ENCODE measurements at regions not wholly inside any gene's neighbourhood (a gene's known extent, or its start where the extent isn't known, plus 50 kb on each side); places are given as distances from the start of the nearest gene placed in this dataset.

DNA sequence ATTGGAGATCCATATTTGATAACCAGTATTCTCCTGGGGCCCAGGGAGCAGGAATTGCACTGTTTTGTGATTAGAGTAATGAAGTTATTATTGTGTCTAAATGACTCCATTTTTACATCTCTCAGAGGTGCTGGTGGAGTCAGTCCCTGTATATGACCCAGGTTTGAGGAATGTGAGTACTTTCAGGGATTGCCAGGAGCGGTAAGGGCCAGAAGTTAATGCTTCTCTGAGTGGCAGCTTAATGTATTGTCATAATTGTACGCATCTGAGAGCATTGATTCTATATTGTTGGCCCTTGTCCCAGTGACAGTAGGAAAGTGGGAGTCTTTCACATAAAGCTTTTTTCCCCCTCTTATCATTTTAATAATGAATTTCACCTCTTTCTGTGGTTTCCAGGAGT is 146.2 kb downstream of the GATB start:
- POLR2A ChIA-PET: no interaction called here
- FAIRE-seq: no peak
- in situ Hi-C loops (cut with HindIII; ENCODE audit: extremely low pct_ligation_motif_present, low pct_unique_long_range_greater_than_20kb): no loop called here

DNA sequence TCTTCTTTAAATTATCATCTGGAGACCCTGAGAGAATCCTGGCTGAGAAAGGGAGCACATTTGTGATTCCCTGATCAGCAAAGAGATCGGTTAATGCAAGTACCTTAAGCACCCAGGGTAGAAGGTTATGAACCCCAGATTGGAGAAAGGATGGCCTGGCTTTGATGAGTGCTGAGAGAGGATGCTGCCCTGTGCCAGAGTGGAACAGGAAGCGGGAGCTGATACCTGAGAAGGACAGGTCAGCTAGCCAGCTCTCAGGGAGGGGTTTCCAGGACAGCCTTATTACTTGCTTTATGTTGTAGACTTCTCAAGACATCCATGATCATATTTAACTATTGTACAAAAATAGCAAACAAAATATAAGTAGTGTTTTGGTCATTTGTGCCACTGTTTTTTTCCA is 141.9 kb downstream of the GATB start:
- no peak overlapping the region for H2AFZ ChIP-seq (ENCODE audit: low read length)
- no peaks in the 10 kb centered on the region for H3K9me3 ChIP-seq (ENCODE audit: low read length)
- no peaks in the 10 kb centered on the region for H3K36me3 ChIP-seq (replicated peaks in 1 of 2; ENCODE audit: control insufficient read depth in 1 of 2, insufficient read depth in 2 of 2, low read length in 2 of 2)
- TF ChIP-seq ZNF83 (CRISPR knock-in tag; IDR thresholded peaks at IDR 0.05; ENCODE audit: borderline replicate concordance): no peak
- TF ChIP-seq, protein P1, sequence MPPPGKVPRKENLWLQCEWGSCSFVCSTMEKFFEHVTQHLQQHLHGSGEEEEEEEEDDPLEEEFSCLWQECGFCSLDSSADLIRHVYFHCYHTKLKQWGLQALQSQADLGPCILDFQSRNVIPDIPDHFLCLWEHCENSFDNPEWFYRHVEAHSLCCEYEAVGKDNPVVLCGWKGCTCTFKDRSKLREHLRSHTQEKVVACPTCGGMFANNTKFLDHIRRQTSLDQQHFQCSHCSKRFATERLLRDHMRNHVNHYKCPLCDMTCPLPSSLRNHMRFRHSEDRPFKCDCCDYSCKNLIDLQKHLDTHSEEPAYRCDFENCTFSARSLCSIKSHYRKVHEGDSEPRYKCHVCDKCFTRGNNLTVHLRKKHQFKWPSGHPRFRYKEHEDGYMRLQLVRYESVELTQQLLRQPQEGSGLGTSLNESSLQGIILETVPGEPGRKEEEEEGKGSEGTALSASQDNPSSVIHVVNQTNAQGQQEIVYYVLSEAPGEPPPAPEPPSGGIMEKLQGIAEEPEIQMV (CRISPR knock-in tag; IDR thresholded peaks at IDR 0.05; ENCODE audit: low read depth): no peak
- no peak for TF ChIP-seq CREB1 (IDR thresholded peaks at IDR 0.05)
- TF ChIP-seq CREB1 (CRISPR knock-in tag; IDR thresholded peaks at IDR 0.05): no peak
- no peak for TF ChIP-seq WIZ (CRISPR knock-in tag; IDR thresholded peaks at IDR 0.05)
- TF ChIP-seq SAP130 (CRISPR knock-in tag; IDR thresholded peaks at IDR 0.05; ENCODE audit: low read depth): no peak
- TF ChIP-seq PAF1 (CRISPR knock-in tag; IDR thresholded peaks at IDR 0.05): no peak
- TF ChIP-seq ONECUT2 (CRISPR knock-in tag; IDR thresholded peaks at IDR 0.05): no peak
- no peak overlapping the region for H3K9ac ChIP-seq (ENCODE audit: insufficient read depth, low read depth, low read length)
- H3K27ac ChIP-seq (ENCODE audit: extremely low read length, insufficient read depth, low read length): no peak overlapping the region
- BruUV-seq (replicated peaks): no TSS peak
- H3K27me3 ChIP-seq (ENCODE audit: control insufficient read depth in 1 of 2, insufficient read depth in 2 of 2, low read length in 2 of 2): no peaks in the 10 kb centered on the region
- 78% methylated on average over 2 of the region's 2 CpGs for WGBS (ENCODE audit: low lambda C conversion rate)
- H3K4me2 ChIP-seq (ENCODE audit: low read depth, low read length): no peak overlapping the region
- no peaks in the 10 kb centered on the region for H3K79me2 ChIP-seq (ENCODE audit: insufficient read depth, low read length)
- ChIA-PET POLR2A (no interaction called here), CTCF (ENCODE audit: low intra/inter-chr PET ratio, low total read pairs) (no interaction called here)
- in situ Hi-C loops (cut with HindIII; ENCODE audit: extremely low pct_ligation_motif_present, low pct_unique_long_range_greater_than_20kb) (no loop called here), intact Hi-C loops (cut with micrococcal nuclease; ENCODE audit: unreplicated experiment) (no loop called here)
- peaks cover 14% of the 10 kb centered on the region for H3K4me1 ChIP-seq (ENCODE audit: insufficient read depth, low read length)
- no peak overlapping the region for H3K4me3 ChIP-seq (replicated peaks in 1 of 3; ENCODE audit: insufficient read depth in 1 of 3, low read depth in 2 of 3, low read length in 3 of 3)
- FAIRE-seq (no peak), ATAC-seq (no peak), DNase-seq (ENCODE audit: low spot score) (no peak)
- H4K20me1 ChIP-seq (ENCODE audit: insufficient read depth, low read length): no peaks in the 10 kb centered on the region

More for the DNA sequence above, 146.2 kb downstream of the GATB start:
- Histone ChIP-seq H3K9ac (ENCODE audit: insufficient read depth, low read depth, low read length) (no peak overlapping the region), H3K9me3 (ENCODE audit: low read length) (no peaks in the 10 kb centered on the region), H3K4me2 (ENCODE audit: low read depth, low read length) (no peak overlapping the region), H3K79me2 (ENCODE audit: insufficient read depth, low read length) (no peaks in the 10 kb centered on the region), H3K36me3 (replicated peaks in 1 of 2; ENCODE audit: control insufficient read depth in 1 of 2, insufficient read depth in 2 of 2, low read length in 2 of 2) (no peaks in the 10 kb centered on the region), H4K20me1 (ENCODE audit: insufficient read depth, low read length) (no peaks in the 10 kb centered on the region), H3K27ac (ENCODE audit: extremely low read length, insufficient read depth, low read length) (no peak overlapping the region), H3K27me3 (ENCODE audit: control insufficient read depth in 1 of 2, insufficient read depth in 2 of 2, low read length in 2 of 2) (no peaks in the 10 kb centered on the region), H2AFZ (ENCODE audit: low read length) (no peak overlapping the region), H3K4me1 (ENCODE audit: insufficient read depth, low read length) (no peaks in the 10 kb centered on the region), H3K4me3 (replicated peaks in 1 of 3; ENCODE audit: insufficient read depth in 1 of 3, low read depth in 2 of 3, low read length in 3 of 3) (no peak overlapping the region)
- 100% methylated on average over 1 of the region's 2 CpGs for WGBS (ENCODE audit: low lambda C conversion rate)
- ATAC-seq (no peak), DNase-seq (ENCODE audit: low spot score) (no peak)
- intact Hi-C loops (cut with micrococcal nuclease; ENCODE audit: unreplicated experiment): no loop called here
- TF ChIP-seq ZNF746 (CRISPR knock-in tag; IDR thresholded peaks at IDR 0.05) (no peak), CHD4 (IDR thresholded peaks at IDR 0.05; ENCODE audit: borderline replicate concordance, low read length) (no peak), HES4 (CRISPR knock-in tag; IDR thresholded peaks at IDR 0.05; ENCODE audit: borderline replicate concordance) (no peak), ZNF331 (CRISPR knock-in tag; IDR thresholded peaks at IDR 0.05) (no peak), PRPF4 (IDR thresholded peaks at IDR 0.05; ENCODE audit: low read depth, low read length, poor library complexity, severe bottlenecking) (no peak), KMT2B (CRISPR knock-in tag; IDR thresholded peaks at IDR 0.05) (no peak), ZNF703 (CRISPR knock-in tag; IDR thresholded peaks at IDR 0.05; ENCODE audit: borderline replicate concordance) (no peak), EEA1 (CRISPR knock-in tag; IDR thresholded peaks at IDR 0.05; ENCODE audit: borderline replicate concordance) (no peak), TCF12 (IDR thresholded peaks at IDR 0.05) (no peak), TCF12 (CRISPR knock-in tag; IDR thresholded peaks at IDR 0.05) (no peak), ZNF317 (CRISPR knock-in tag; IDR thresholded peaks at IDR 0.05) (no peak), ZNF138 (CRISPR knock-in tag; IDR thresholded peaks at IDR 0.05; ENCODE audit: low read depth) (no peak), CC2D1A (CRISPR knock-in tag; IDR thresholded peaks at IDR 0.05) (no peak)
- TF ChIP-seq, protein P2, sequence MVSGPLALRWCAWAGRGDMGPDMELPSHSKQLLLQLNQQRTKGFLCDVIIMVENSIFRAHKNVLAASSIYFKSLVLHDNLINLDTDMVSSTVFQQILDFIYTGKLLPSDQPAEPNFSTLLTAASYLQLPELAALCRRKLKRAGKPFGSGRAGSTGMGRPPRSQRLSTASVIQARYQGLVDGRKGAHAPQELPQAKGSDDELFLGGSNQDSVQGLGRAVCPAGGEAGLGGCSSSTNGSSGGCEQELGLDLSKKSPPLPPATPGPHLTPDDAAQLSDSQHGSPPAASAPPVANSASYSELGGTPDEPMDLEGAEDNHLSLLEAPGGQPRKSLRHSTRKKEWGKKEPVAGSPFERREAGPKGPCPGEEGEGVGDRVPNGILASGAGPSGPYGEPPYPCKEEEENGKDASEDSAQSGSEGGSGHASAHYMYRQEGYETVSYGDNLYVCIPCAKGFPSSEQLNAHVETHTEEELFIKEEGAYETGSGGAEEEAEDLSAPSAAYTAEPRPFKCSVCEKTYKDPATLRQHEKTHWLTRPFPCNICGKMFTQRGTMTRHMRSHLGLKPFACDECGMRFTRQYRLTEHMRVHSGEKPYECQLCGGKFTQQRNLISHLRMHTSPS (CRISPR knock-in tag; IDR thresholded peaks at IDR 0.05; ENCODE audit: low read depth): no peak
- BruUV-seq (replicated peaks): no TSS peak
- CTCF ChIA-PET (ENCODE audit: low intra/inter-chr PET ratio, low total read pairs): no interaction called here
